ENCODE measurements at regions not wholly inside any gene's neighbourhood (a gene's known extent, or its start where the extent isn't known, plus 50 kb on each side); places are given as distances from the start of the nearest gene placed in this dataset.

GRCh38 chr4:128657638-128658037 lies 151.9 kb upstream of the JADE1 start:
- BruUV-seq (replicated peaks) = no TSS peak
- Histone ChIP-seq H3K4me1 (ENCODE audit: control insufficient read depth, insufficient read depth, low read length) (peaks cover 8% of the 10 kb centered on the region), H4K8ac (ENCODE audit: low read depth in 2 of 2, low read length in 2 of 2) (no peak overlapping the region), H2BK5ac (ENCODE audit: low read depth, low read length, poor library complexity, severe bottlenecking) (no peak overlapping the region), H2BK15ac (ENCODE audit: low read depth, low read length) (no peak overlapping the region), H2BK20ac (ENCODE audit: low read depth, low read length) (no peak overlapping the region), H2BK120ac (ENCODE audit: low read depth, low read length) (no peak overlapping the region), H2AFZ (replicated peaks; ENCODE audit: low read length, poor library complexity) (no peak overlapping the region), H3K56ac (ENCODE audit: extremely low read depth, insufficient read depth, low read length) (no peak overlapping the region), H3K27me3 (ENCODE audit: control insufficient read depth, insufficient read depth, low read length) (no peaks in the 10 kb centered on the region), H3K4me2 (ENCODE audit: low read depth, low read length) (no peak overlapping the region), H4K91ac (ENCODE audit: insufficient read depth, low read depth, low read length) (no peak overlapping the region), H3K9ac (ENCODE audit: low read depth, low read length) (no peak overlapping the region), H4K5ac (ENCODE audit: low read depth, low read length) (no peak overlapping the region), H3K9me3 (ENCODE audit: control insufficient read depth, insufficient read depth, low read length) (no peaks in the 10 kb centered on the region; the same call in 1 of the 2 replicates), H3K14ac (replicated peaks; ENCODE audit: low read depth, low read length) (no peak overlapping the region), H2AK9ac (replicated peaks; ENCODE audit: low read depth, low read length, poor library complexity) (no peak overlapping the region), H4K20me1 (ENCODE audit: insufficient read depth, low read length) (no peaks in the 10 kb centered on the region), H3K36me3 (ENCODE audit: control insufficient read depth, insufficient read depth, low read length) (no peaks in the 10 kb centered on the region), H3K27ac (ENCODE audit: insufficient read depth, low read length) (no peak overlapping the region), H3K18ac (ENCODE audit: low read depth, low read length) (no peak overlapping the region), H3K23ac (ENCODE audit: low read depth, low read length) (no peak overlapping the region), H3K4ac (ENCODE audit: low read depth, low read length) (no peak overlapping the region), H3K9me1 (ENCODE audit: insufficient read depth, low read length) (no peaks in the 10 kb centered on the region), H3K4me3 (ENCODE audit: insufficient read depth, low read depth, low read length) (no peak overlapping the region), H3K79me1 (ENCODE audit: low read depth in 1 of 2, low read length in 2 of 2) (no peaks in the 10 kb centered on the region), H2AK5ac (ENCODE audit: low read depth, low read length) (no peak overlapping the region)
- in situ Hi-C loops (cut with MboI; ENCODE audit: low sequenced_read_pairs) (no loop called here), intact Hi-C loops (cut with micrococcal nuclease) (loop anchor here (10.0 kb wide), 1 partner anchor 203 kb away; no protein-coding TSS in a partner anchor), dilution Hi-C loops (cut with HindIII; ENCODE audit: low sequenced_read_pairs, unreplicated experiment) (no loop called here)
- ATAC-seq (ENCODE audit: low read depth) = no peak
- 100% methylated on average over 1 of the region's 4 CpGs; no CpG with 5 or more reads in 1 of the 2 experiments for WGBS, 2 experiments (ENCODE audit: extremely low coverage in 2 of 2, insufficient read length in 1 of 2)
- TF ChIP-seq ELK1 (IDR thresholded peaks at IDR 0.05; ENCODE audit: borderline replicate concordance, low read depth, low read length) (no peak), SMC3 (IDR thresholded peaks at IDR 0.05; ENCODE audit: low read depth, low read length) (no peak), USF2 (IDR thresholded peaks at IDR 0.05; ENCODE audit: low read depth, low read length) (no peak), POLR2A (IDR thresholded peaks at IDR 0.05; ENCODE audit: low read depth, low read length) (no peak), MXI1 (IDR thresholded peaks at IDR 0.05; ENCODE audit: borderline replicate concordance, low read depth, low read length) (no peak), CEBPB (IDR thresholded peaks at IDR 0.05; ENCODE audit: low read depth, low read length) (no peak), NFE2L2 (IDR thresholded peaks at IDR 0.05; ENCODE audit: low read depth, low read length) (no peak), CHD1 (IDR thresholded peaks at IDR 0.05; ENCODE audit: low read depth, low read length) (no peak), FOS (IDR thresholded peaks at IDR 0.05; ENCODE audit: low read depth, low read length) (no peak), MAFK (IDR thresholded peaks at IDR 0.05; ENCODE audit: low read depth, low read length) (no peak)
- DNase-seq = no peak
- ChIA-PET POLR2A (ENCODE audit: unreplicated experiment) (no interaction called here), CTCF (no interaction called here)

Measured in IMR-90 (cell line).